ENCODE measurements at regions not wholly inside any gene's neighbourhood (a gene's known extent, or its start where the extent isn't known, plus 50 kb on each side); places are given as distances from the start of the nearest gene placed in this dataset.
"Not testable (repeated sequence)": the region's sequence is repeated elsewhere in the genome, so short reads cannot be mapped to it uniquely, and the experiment has no call there.

DNA sequence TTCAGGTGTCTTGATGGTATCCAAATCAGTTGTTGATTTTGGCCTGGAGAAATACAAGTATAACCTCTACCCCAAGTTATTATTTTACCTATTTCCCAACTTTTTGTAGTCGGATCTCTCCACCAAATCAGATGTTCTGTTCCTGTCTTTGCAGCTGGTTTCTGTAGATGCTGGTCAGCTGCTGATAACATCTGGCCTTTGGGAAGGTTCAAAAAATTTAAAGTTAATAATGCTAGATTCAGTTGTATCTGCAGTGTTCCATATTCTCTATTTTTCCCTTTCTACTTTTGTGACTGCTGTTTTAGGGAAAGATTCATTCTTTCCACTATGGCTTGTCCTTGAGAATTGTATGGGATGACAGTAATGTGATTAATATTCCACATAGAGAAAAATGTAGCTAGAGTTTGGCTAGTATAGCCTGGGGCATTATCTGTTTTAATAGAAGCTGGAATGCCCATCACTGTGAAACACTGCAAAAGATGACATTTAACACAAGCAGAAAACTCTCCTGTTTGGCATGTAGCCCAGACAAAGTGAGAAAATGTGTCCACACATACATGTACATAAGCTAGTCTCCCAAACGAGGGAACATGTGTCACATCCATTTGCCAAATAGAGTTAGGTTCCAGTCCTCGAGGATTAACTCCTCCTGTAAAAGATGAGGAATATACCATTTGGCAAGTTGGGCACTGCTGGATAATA, 99.2 kb downstream of the ZNF100 start:
- H3K27me3 Mint-ChIP-seq; intact Hi-C loops (cut with micrococcal nuclease); H3K27ac Mint-ChIP-seq; DNase-seq; POLR2A ChIA-PET; H3K4me3 Mint-ChIP-seq; H3K4me1 Mint-ChIP-seq (ENCODE audit: low read depth); H3K36me3 Mint-ChIP-seq; H3K9me3 Mint-ChIP-seq: not testable (repeated sequence)
- CTCF ChIA-PET: interaction anchor here (0.6 kb wide), 1 partner anchor 507 kb away, joined by 3 read pairs; no protein-coding TSS in a partner anchor

DNA sequence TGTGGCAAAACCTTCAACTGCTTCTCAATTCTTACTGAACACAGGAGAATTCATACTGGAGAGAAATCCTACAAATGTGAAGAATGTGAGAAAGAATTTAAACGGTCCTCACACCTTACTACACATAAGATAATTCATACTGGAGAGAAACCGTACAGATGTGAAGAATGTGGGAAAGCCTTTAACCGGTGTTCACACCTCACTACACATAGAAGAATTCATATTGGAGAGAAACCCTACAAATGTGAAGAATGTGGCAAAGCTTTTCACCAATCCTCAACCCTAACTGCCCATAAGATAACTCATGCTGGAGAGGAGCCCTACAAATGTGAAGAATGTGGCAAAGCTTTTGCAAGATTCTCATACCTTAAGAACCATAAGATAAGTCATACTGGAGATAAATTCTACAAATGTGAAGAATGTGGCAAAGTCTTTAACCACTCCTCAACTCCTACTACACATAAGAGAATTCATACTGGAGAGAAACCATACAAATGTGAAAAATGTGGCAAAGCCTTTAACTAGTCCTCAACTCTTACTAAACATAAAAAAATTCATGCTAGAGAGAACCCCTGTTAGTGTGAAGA, 111.7 kb downstream of the ZNF100 start:
- peaks cover 24% of the 10 kb centered on the region for H3K9me3 Mint-ChIP-seq
- POLR2A ChIA-PET: no interaction called here
- H3K4me1 Mint-ChIP-seq (ENCODE audit: low read depth): no peaks in the 10 kb centered on the region
- H3K27ac Mint-ChIP-seq: no peak overlapping the region
- no peak overlapping the region for H3K4me3 Mint-ChIP-seq
- CTCF ChIA-PET: no interaction called here
- intact Hi-C loops (cut with micrococcal nuclease): no loop called here
- DNase-seq: no peak
- no peaks in the 10 kb centered on the region for H3K27me3 Mint-ChIP-seq
- peaks cover 5% of the 10 kb centered on the region for H3K36me3 Mint-ChIP-seq

DNA sequence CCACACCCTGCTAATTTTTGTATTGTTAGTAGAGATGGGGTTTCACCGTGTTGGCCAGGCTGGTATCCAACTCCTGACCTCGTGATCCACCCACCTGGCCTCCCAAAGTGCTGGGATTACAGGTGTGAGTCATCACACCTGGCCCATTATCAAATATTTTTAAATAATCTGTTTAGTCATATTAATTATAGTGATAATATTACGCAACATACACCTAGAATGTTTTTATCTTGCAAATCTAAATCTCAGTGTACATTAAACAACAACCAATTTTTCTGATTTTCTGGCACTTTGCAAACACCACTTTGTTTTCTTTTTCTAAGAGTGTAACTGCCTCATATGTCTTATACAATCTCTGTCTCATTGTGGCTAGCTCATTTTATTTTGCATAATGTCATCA, 115.9 kb downstream of the ZNF100 start:
- H3K27me3 Mint-ChIP-seq; intact Hi-C loops (cut with micrococcal nuclease): not testable (repeated sequence)

DNA sequence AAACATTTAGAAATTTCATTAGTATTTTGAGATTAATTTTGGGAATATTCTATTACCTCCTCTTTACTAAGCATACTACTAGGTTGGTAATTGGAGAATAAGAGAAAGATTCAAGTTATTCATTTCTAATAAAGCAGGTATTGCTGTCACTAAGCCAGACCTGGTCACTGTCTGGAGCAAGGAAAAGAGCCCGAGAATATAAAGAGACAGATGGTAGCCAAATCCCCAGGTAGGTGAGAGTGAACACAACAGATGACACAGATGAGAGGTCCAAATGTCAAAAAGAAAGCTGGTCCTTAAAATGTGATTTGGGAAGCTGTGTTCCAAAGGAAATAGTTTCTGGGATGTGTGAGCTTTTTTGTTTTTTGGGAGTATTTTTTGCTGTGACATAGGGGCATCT, 128.6 kb downstream of the ZNF100 start:
- H3K27me3 Mint-ChIP-seq: no peaks in the 10 kb centered on the region
- ChIA-PET CTCF (interaction anchor here (0.7 kb wide), 1 partner anchor 1960 kb away, joined by 3 read pairs; no protein-coding TSS in a partner anchor), POLR2A (no interaction called here)
- intact Hi-C loops (cut with micrococcal nuclease): no loop called here
- no peak overlapping the region for H3K27ac Mint-ChIP-seq
- DNase-seq: no peak
- H3K4me1 Mint-ChIP-seq (ENCODE audit: low read depth): no peaks in the 10 kb centered on the region
- H3K36me3 Mint-ChIP-seq: no peaks in the 10 kb centered on the region
- no peak overlapping the region for H3K4me3 Mint-ChIP-seq
- H3K9me3 Mint-ChIP-seq: peaks cover 7% of the 10 kb centered on the region

More for the DNA sequence above, 115.9 kb downstream of the ZNF100 start:
- H3K4me1 Mint-ChIP-seq (ENCODE audit: low read depth); POLR2A ChIA-PET; DNase-seq; H3K36me3 Mint-ChIP-seq; H3K4me3 Mint-ChIP-seq; H3K27ac Mint-ChIP-seq; CTCF ChIA-PET: not testable (repeated sequence)
- peaks cover 38% of the 10 kb centered on the region for H3K9me3 Mint-ChIP-seq

DNA sequence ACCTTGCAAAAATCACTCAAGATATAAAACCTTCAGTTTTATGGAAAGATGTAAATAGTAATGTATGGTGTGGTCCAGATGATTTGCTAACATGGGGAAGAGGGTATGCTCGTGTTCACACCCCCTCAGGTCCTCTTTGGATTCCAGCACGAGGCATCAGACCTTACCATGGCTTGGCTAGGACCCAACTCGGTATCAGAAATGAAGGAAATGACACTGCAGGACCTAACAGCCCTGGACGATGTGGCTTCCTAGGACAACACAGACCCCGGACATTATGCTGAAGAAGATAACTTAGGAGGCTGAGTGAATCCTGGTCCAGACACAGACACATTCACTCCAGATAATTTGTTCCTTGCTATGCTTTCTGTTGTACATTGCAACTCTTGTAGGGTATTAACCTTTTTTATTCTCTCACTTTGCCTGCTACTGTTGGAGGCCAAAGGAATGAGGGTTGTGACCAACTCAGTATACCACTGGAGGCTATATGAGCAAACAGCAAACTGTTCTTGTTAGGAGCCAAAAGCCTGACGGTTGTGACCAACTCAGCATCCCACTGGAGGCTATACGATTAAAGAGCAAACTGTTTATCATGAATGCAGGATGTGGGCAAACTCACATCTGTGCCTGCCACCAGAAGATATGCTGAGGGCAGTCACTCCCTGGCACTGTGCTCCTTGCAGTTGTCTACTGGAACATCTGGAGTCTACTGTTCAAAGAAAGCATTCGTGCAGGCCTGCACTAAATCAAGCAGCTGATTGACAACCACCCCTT, 121.7 kb downstream of the ZNF429 start:
- Mint-ChIP-seq H3K4me1 (ENCODE audit: low read depth) (no peaks in the 10 kb centered on the region), H3K27me3 (peaks cover 3% of the 10 kb centered on the region), H3K4me3 (no peak overlapping the region), H3K36me3 (no peaks in the 10 kb centered on the region), H3K9me3 (peaks cover 2% of the 10 kb centered on the region), H3K27ac (no peak overlapping the region)
- intact Hi-C loops (cut with micrococcal nuclease): no loop called here
- POLR2A ChIA-PET: no interaction called here
- CTCF ChIA-PET: no interaction called here
- no peak for DNase-seq

DNA sequence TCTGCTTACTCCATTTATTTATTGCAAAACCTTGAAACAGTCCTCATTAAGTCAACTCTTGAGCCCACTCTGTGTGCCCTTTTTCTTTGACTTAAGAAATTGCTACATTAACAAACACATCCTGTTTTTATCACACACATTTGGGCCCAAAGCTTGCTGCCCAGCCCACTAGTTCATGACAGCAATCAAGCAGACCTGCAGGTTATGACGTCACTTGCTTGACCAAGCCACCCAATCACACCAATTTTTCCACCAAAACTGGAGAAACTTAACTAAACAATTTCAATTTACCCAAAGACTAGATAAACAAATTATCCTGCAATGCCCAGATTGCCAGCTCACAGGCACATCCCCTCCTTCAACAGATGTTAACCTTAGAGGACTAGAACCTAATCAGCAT, 120.7 kb downstream of the ZNF429 start:
- Mint-ChIP-seq H3K4me1 (ENCODE audit: low read depth) (no peaks in the 10 kb centered on the region), H3K9me3 (peaks cover 2% of the 10 kb centered on the region), H3K36me3 (no peaks in the 10 kb centered on the region), H3K27me3 (peaks cover 3% of the 10 kb centered on the region), H3K27ac (no peak overlapping the region), H3K4me3 (no peak overlapping the region)
- ChIA-PET CTCF (no interaction called here), POLR2A (no interaction called here)
- intact Hi-C loops (cut with micrococcal nuclease): no loop called here
- DNase-seq: no peak

DNA sequence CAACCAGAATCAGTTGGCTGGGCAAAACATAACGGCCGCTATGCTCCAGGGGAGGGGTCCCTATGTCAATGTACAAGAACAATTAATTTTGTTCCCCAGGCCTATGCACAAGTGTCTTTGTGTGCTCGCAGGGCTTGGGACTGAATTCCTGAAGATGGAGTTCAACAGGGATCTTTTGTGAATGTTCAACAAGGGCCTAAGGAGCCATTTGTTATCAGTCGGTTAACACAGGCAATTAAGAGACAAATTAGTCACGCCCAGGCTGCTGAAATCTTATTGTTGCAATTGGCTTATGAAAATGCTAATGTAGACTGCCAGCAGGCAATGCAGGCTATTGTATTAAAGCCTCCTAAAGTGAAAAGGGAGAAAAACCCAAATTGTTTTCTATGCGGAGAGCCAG, 117.5 kb downstream of the ZNF429 start:
- H3K27me3 Mint-ChIP-seq: no peaks in the 10 kb centered on the region
- no peak overlapping the region for H3K4me3 Mint-ChIP-seq
- H3K9me3 Mint-ChIP-seq: no peaks in the 10 kb centered on the region
- no peak for DNase-seq
- H3K4me1 Mint-ChIP-seq (ENCODE audit: low read depth): no peaks in the 10 kb centered on the region
- CTCF ChIA-PET: no interaction called here
- no peaks in the 10 kb centered on the region for H3K36me3 Mint-ChIP-seq
- intact Hi-C loops (cut with micrococcal nuclease): no loop called here
- H3K27ac Mint-ChIP-seq: no peak overlapping the region
- POLR2A ChIA-PET: no interaction called here

DNA sequence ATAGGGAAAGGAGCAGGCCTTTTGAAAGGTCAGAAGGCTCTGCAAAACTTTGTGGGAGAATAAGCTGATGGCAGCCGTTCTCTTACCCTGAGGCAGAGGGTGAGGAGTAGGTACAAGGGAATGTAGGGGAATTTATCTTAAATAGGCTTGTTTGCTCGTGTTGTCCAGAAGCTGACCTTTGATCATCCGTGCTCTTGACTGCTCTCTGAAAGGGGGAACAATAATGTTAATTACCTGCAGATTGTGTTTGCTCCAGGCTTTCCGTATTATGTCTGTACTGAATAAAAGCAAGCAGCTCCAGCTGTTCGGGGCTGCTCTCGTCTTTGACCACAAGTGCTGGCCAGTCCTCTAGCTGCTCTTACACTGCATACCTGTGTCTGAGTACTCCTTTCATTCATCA, 116.3 kb downstream of the ZNF429 start:
- ChIA-PET POLR2A (no interaction called here), CTCF (no interaction called here)
- H3K36me3 Mint-ChIP-seq: no peaks in the 10 kb centered on the region
- H3K4me3 Mint-ChIP-seq: no peak overlapping the region
- H3K27ac Mint-ChIP-seq: no peak overlapping the region
- intact Hi-C loops (cut with micrococcal nuclease): no loop called here
- no peak for DNase-seq
- H3K9me3 Mint-ChIP-seq: no peaks in the 10 kb centered on the region
- H3K27me3 Mint-ChIP-seq: no peaks in the 10 kb centered on the region
- no peaks in the 10 kb centered on the region for H3K4me1 Mint-ChIP-seq (ENCODE audit: low read depth)

DNA sequence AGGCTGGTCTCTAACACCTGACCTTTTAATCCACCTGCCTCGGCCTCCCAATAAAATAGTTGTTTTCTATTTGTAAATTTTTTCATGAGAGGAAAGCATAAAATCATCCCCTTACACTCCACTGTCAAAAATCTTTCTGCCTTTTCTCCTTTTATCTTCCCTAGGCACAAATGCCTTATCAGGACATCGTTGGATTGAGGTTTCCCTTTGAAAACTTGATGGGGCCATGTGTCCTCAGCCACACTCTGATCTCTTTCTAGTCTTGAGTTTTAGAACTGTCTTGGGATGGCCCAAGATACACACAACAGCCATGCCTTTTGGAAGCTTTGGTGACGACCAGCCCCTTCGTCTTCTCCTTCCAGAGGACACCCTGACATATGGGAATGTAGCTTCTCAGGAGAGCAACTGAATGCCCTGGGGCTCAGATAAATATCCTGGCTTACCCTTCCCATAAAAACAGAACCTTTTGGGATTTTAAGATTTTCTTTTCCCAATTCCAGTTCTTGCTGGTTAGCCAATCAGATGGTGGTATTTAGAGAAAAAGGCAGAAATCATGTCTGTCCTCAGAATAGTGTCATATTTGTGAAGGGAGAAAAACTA, 112.4 kb downstream of the ZNF429 start:
- no peak overlapping the region for H3K27ac Mint-ChIP-seq

DNA sequence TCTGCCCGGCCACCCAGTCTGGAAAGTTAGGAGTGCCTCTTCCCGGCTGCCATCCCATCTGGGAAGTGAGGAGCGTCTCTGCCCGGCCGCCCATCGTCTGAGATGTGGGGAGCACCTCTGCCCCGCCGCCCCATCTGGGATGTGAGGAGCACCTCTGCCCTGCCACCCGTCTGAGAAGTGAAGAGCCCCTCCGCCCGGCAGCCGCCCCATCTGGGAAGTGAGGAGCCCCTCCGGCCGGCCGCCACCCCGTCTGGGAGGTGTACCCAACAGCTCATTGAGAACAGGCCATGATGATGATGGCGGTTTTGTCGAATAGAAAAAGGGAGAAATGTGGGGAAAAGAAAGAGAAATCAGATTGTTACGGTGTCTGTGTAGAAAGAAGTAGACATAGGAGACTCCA, 109.4 kb downstream of the ZNF429 start:
- H3K27me3 Mint-ChIP-seq; H3K36me3 Mint-ChIP-seq; H3K4me1 Mint-ChIP-seq (ENCODE audit: low read depth); H3K4me3 Mint-ChIP-seq; intact Hi-C loops (cut with micrococcal nuclease); POLR2A ChIA-PET; H3K27ac Mint-ChIP-seq; H3K9me3 Mint-ChIP-seq; DNase-seq; CTCF ChIA-PET: not testable (repeated sequence)

More for the DNA sequence above, 112.4 kb downstream of the ZNF429 start:
- Mint-ChIP-seq H3K27me3 (no peaks in the 10 kb centered on the region), H3K36me3 (no peaks in the 10 kb centered on the region), H3K4me3 (no peak overlapping the region), H3K4me1 (ENCODE audit: low read depth) (no peaks in the 10 kb centered on the region), H3K9me3 (no peaks in the 10 kb centered on the region)
- ChIA-PET CTCF (interaction anchor here (0.6 kb wide), 1 partner anchor 17 kb away, joined by 3 read pairs; no protein-coding TSS in a partner anchor), POLR2A (no interaction called here)
- DNase-seq: no peak
- intact Hi-C loops (cut with micrococcal nuclease): no loop called here

DNA sequence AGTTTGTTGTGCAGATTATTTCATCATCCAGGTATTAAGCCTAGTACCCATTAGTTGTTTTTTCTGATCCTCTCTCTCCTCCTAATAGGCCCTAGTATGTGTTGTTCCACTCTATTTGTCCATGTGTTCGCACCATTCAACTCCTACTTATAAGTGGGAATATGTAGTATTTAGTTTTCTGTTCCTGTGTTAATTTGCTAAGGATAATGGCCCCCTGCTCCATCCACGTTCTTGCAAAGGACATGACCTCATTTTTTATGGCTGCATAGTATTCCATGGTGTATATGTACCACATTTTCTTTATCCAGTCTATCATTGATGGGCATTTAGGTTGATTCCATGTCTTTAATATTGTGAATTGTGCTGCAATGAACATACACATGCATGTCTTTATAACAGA, 107.8 kb downstream of the ZNF429 start:
- POLR2A ChIA-PET; H3K27me3 Mint-ChIP-seq; intact Hi-C loops (cut with micrococcal nuclease); H3K36me3 Mint-ChIP-seq; H3K4me3 Mint-ChIP-seq; H3K9me3 Mint-ChIP-seq; CTCF ChIA-PET; DNase-seq; H3K4me1 Mint-ChIP-seq (ENCODE audit: low read depth); H3K27ac Mint-ChIP-seq: not testable (repeated sequence)

DNA sequence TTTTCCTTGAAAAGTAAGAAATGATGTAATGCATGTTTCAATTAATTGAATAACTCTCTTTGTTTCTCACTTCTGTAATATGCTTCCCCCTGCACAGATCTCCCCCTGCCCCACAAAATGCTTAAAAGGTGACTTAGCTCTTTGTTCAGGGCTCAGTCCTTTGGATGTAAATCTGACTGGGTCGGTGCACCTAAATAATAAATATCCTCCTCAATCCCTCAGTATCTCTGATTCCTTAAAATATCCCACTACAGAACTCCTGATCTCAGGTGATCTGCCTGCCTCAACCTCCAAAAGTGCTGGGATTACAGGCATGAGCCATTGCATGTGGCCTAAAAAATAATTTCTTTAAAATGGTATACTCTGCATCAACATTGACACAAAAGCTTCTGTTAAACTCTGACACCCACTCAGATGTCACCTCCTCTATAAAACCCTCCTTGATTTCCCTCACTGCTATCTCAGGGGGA, 107.0 kb downstream of the ZNF429 start:
- no peaks in the 10 kb centered on the region for H3K4me1 Mint-ChIP-seq (ENCODE audit: low read depth)
- intact Hi-C loops (cut with micrococcal nuclease): no loop called here

More for the DNA sequence above, 107.0 kb downstream of the ZNF429 start:
- no peaks in the 10 kb centered on the region for H3K36me3 Mint-ChIP-seq
- no peak overlapping the region for H3K27ac Mint-ChIP-seq
- CTCF ChIA-PET: no interaction called here
- no peaks in the 10 kb centered on the region for H3K9me3 Mint-ChIP-seq
- POLR2A ChIA-PET: no interaction called here
- no peak for DNase-seq
- H3K4me3 Mint-ChIP-seq: no peak overlapping the region
- H3K27me3 Mint-ChIP-seq: no peaks in the 10 kb centered on the region

Measured in activated CD4-positive, alpha-beta memory T cell treated with anti-CD3 and anti-CD28 coated beads for 36 hours (primary cell).